ENCODE measurements at regions not wholly inside any gene's neighbourhood (a gene's known extent, or its start where the extent isn't known, plus 50 kb on each side); places are given as distances from the start of the nearest gene placed in this dataset.
"Not testable (repeated sequence)": the region's sequence is repeated elsewhere in the genome, so short reads cannot be mapped to it uniquely, and the experiment has no call there.

DNA sequence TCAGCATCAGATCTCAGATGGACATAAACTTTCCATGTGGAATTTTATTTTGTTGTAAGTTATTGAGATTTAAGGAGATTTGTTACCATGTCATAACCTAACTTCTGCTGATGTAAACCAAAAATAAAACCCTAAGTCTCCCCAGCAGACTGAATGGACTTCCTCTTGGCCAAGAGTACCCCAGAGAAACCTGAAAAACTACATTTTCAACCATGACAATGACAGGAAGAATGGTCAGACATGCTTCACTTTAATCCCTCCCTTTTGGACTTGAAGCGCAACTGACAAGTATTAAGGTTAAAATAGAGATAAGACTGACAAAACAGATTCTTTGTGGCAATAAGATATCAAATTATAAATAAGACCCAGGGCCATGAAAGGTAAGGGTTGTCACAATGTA lies 579.7 kb upstream of the RAG2 start:
- no peak for DNase-seq (ENCODE audit: low read depth in 3 of 3)

DNA sequence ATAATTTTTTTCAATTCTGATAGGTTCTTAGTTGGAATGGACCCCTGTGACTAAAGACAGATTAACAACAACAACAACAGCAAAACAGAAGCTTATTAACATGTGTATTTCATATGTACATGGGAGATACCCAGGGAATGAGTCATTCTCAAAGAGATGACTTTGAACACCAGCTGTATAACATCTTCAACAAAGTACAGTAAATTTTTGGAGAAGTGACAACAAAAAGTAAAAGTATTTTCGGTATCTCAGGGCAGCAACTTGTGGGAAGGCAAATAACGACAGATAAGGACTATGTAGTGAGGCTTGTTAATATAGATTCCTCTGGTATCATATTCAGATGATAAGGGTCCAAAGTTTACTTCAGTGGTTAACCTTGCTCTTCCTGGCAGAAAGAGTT lies 573.4 kb upstream of the RAG2 start:
- DNase-seq (ENCODE audit: low read depth in 3 of 3): no peak

DNA sequence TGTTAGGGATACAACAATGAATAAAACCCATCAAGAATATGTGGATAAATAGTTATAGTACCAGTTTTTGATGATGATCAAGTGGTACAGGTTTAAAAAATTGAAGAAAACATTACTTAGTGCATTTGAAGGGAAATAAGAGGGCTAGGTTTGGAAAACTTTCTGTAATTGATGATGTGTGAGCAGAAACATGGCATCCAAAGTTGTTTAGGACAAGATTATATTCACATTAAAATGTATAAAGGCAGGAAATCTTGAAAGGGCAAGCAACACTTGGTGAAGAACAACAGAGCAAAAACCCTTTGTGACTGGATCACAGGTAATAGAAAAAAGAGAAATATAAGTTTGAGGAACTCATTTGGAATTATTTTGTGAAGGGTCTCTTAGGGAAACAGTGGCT lies 572.3 kb upstream of the RAG2 start:
- no peak for DNase-seq (ENCODE audit: low read depth in 3 of 3)

DNA sequence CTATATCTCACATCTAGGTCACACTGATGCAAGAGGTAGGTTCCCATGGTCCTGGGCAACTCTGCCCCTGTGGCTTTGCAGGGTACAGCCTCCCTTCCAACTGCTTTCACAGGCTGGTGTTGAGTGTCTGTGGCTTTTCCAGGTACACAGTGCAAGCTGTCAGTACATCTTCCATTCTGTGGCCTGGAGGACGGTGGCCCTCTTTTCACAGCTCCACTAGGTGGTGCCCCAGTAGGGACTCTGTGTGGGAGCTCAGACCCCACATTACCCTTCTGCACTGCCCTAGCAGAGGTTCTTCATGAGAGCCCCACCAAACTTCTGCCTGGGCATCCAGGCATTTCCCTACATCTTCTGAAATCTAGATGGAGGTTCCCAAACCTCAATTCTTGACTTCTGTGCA lies 547.4 kb upstream of the RAG2 start:
- DNase-seq (ENCODE audit: low read depth in 3 of 3): not testable (repeated sequence)

DNA sequence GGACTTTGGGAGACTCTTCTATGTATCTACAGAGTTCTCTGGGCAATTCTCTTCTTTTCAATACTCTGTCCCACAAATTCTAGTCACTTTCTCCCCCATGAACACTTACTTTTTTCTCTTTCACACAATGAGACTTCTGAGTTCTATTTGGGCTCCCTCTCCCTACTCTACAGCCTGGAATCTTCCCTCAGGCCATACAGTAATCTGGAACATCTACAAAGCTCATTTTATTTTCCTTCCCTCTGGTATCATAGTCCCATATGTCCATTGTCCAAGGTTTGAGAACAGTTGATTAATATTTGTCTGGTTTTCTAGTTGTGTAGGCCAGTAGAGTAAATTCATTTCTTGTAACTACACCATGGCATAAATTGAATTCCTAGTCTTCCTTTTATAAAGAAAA lies 544.6 kb upstream of the RAG2 start:
- DNase-seq (ENCODE audit: low read depth in 3 of 3): no peak

DNA sequence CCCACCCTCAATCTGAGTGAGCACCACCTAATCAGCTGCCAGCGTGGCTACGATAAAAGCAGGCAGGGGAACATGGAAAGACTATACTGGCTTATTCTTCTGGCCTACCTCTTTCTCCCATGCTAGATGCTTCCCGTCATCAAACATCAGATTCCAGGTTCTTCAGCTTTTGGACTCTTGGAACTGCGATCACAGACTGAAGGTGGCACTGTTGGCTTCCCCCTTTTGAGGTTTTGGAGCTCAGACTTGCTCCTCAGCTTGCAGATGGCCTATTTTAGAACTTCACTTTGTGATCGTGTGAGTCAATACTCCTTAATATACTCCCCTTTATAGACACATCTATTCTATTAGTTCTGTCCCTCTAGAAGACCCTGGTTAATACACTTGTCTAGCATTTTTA lies 543.7 kb upstream of the RAG2 start:
- no peak for DNase-seq (ENCODE audit: low read depth in 3 of 3)

DNA sequence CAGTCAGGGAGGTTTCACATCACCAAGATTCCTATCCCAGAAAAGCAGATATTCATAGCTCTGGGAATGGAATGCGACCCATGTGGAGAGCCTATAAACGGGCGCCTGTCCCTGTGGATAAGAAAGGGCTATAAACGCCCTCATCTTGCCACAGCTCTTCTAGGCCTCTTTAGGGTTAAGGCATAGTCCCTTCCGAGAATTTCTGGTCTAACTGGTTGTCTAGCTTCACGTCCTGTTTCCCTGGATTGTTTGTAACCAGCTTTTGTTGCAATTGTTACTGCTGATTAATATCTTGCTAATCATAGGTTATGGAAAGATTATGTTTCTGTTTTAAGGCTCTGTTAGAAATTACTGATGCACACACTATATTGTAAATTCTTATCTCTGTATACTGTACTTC lies 537.6 kb upstream of the RAG2 start:
- not testable (repeated sequence) for DNase-seq (ENCODE audit: low read depth in 3 of 3)

DNA sequence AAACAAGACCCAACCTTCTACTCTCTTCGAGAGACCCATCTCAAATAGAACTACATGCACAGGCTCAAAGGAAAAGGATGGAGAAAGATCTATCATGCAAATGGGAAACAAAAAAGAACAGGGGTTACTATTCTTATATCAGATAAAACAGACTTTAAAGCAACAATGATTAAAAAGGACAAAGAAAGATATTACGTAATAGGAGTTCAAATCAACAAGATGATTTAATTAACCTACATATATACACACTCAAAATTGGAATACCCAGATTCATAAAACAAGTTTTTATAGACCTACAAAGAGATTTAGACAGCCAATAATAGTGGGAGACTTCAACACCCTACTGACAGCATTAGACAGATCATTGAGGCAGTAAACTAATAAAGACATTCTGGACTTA lies 536.6 kb upstream of the RAG2 start:
- DNase-seq (ENCODE audit: low read depth in 3 of 3): no peak

DNA sequence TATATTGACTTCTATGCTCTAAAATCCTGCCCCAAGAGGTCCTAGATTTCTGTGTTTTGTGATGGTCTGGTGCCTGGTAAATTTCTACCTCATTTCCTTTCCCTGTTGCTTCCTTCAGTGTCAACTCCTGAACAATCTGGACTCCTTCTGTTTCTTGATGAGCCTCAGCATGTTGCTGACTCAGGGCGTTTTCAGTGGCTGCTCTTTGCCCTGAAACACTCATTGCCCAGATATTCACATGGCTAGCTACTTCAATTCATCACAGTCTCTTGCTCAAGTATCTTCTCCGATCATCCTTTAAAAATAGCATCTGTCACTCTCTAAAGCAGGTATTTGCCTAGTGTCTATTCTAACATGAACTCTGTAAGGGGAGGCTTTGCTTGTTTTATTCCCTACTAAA lies 526.3 kb upstream of the RAG2 start:
- no peak for DNase-seq (ENCODE audit: low read depth in 3 of 3)

DNA sequence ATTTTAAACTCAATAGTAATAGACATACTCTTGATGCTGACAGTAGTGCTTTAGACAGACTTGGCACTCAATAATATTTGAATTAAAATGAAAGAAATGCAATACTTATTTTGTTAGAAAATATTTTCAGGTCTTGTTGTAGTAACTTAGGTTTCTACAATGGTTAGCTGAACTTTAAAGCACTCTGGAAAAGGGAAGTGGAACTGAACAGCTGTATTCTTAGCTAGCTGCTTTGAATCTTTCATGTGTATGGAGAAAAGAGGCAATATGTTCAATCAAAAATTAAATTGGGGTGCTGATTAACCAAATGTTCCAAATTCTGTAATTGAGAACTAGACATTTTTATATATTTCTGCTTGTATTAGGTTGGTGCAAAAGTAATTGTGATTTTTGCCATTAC lies 517.9 kb upstream of the RAG2 start:
- no peak for DNase-seq (ENCODE audit: low read depth in 3 of 3)

DNA sequence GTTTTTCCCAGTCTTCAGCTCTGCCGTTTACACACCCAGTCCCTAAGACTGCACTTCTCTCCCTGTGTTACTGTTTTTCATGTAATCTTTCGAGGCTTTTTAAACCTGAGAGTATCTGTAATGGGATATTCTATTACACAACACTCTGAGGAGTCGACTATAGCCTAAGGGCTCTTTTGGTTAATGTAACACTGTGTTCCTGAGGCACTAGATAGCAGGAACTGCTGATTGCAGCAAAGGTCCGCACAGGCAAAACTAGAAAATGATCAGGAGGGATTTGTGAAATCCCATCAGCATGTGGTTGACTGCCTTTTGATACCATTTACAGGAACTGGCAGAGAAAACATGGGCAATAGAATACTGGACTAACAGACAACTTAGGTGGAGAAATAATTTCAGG lies 512.3 kb upstream of the RAG2 start:
- DNase-seq (ENCODE audit: low read depth in 3 of 3): no peak

DNA sequence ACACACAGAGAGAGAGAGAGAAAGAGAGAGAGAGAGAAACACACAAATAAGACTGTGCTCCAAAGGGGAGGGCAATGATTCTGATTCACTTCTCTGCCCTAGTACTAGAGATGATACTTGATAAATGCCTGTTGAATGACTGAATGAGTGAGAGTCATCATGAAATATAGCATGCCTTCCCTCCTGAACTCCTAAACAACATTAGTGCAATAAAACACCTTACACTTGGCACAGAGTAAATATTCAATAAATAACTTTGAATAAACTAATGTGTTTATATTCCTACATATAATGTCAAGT lies 511.2 kb upstream of the RAG2 start:
- DNase-seq (ENCODE audit: low read depth in 3 of 3): no peak

DNA sequence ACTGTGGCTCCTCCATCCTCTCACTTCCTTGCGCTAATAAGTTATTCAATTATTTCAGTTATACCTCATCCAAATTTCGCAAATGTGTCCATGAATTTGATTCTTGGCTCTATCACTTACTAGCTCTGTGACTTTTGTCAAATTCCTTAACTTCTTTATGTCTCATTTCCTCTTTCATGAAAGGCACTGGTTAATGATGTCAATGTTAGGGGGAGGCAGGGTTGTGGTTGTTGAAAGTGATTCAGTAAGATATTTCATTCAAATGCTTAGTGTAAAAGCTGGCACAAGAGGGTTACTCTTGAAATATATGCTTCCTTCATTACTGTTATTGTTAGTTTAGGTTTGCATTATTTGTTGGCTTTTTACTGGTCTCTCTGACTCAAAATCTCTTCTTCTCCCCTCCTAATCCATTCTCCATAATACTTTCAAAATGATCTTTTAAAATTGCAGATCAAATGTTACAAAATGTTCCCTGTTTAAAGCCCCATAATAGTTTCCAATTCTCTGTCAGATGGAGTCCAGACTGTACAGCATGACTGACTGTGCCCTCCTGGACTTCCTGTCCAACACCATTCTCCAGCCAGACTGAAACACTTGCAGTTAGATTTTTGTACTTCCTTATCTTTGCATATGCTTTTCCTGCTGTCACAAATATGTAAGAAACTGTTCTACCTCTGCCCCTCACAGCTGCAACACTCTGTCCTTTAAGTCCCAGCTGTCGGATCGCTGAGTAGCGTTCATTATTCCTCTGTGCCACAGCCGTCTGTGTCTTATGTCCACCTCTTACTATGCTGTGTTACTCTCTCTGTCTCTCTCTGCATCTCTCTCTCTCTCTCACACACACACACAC lies 510.6 kb upstream of the RAG2 start:
- DNase-seq (ENCODE audit: low read depth in 3 of 3): no peak

DNA sequence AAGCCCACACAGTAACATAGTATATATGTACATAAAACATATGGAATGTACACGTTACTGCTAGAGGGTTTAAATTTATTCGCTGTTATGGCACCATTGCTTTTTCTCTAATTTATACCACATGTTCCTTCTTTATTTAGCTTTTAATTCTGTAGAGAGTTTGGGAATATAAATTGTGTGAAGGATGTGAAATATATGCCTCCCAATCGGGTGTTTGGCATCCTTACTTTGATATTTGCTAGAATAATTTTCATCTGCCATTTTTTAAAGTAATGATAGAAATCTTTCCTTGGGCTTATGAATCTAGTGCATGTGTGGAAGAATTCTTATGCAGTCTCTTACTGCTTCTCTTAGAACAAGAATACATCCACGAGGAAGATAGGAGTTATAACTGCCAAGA lies 509.8 kb upstream of the RAG2 start:
- no peak for DNase-seq (ENCODE audit: low read depth in 3 of 3)

DNA sequence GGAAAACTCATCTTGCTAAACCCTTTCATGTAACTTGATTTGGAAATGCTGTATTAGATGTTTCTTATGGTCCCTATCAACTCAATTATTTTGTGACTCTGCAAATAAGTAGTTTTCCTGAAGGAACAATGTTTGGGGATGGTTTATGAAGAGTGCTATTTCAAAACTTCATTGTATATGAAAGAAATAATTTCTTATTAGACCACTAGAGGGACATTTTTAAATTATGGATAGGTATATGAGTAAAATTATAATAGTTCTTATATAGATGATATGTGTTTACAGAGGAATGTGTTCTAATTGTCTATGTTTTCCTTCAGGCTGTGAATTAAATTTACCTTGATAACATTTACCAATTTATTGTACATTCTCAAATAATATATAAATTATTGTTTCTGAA lies 509.4 kb upstream of the RAG2 start:
- DNase-seq (ENCODE audit: low read depth in 3 of 3): no peak

DNA sequence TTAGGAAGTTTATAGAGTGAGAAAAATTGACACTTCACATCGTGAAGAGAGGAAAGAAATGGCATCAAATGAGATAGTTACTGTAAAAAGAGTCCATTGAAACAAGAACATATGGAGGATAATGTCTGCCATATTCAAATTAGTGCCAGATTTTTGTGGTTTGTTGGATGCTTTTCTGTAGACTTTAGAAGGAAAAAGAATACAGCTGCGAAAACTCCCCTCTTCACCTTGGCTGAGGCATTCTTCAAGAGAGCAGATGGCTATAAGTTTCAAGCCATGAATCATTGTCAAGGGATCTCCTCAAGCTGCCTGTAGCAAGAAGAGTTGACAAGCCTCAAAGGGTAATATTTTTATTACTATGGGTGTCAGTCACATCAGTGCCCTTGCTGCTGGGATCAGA lies 507.4 kb upstream of the RAG2 start:
- DNase-seq (ENCODE audit: low read depth in 3 of 3): no peak

DNA sequence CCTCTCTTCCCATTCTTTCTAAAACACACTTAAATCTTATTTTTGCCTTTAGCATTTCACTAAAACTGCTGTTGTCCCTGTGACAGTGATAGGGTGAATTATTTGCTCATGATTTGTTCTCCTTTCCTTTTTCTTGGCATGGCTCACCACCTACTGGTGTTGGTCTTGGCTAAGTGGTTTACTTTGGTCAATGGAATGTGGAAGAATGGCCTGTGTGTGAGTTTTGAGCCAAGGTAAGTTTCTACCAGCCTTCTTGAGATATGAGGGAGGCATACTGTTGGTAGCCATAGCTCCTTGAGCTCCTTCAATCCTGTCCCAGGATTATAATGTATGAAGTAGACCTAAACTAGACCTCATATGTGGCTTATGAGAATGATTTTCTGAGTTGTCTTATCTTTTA lies 506.3 kb upstream of the RAG2 start:
- DNase-seq (ENCODE audit: low read depth in 3 of 3): no peak

DNA sequence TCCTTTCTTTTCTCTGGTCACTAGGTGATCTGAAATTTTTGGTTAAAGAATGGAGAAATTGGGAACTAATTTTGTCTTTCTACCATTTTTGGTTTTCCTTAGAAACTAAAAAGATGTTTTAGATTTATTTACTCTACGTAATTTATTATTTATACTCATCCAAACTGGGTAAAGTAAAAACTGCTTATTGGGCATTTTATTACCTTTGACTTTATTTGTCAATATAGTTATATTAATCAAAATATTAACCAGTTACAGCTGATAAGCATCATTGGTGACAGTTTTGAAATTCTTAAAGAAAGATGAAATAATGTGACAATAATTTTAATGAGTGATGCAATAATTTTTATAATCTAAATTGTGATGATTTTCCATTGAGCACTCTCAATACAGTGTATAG lies 502.0 kb upstream of the RAG2 start:
- DNase-seq (ENCODE audit: low read depth in 3 of 3): no peak

DNA sequence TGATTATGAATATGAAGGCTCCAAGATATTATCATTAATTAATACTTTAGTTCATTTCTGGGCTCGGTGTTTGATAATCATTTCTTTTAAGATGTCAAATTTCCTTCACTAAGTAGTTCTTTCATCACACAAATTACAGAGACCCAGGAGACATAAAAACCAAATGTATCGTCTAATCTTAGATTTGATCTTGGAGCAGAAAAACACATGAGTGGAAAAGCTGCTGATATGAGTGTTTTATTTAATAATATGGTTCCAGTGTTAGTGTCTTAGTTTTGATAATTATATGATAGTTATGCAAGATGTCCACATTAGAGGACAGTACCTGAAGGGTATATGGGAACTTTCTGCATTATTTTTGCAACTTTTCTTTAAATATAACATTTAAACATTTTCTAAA lies 494.5 kb upstream of the RAG2 start:
- no peak for DNase-seq (ENCODE audit: low read depth in 3 of 3)

DNA sequence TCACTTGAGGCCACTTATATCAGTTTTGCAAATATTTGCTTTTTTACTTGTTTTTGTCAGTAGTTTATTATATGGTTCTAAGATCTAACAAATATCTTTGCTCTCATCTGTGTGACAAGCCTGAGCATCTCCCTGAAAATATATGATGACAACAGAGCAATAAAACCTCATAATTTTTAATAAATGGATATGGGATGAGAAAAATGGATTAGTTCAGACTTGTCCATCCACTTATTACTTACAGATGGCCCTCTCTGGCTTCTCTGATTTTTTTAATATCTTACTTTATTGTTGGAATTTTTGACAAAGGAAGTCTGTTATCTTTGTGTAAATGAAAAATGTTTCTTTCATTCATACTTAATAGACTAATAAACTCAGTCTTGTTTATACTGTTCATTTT lies 491.4 kb upstream of the RAG2 start:
- no peak for DNase-seq (ENCODE audit: low read depth in 3 of 3)

DNA sequence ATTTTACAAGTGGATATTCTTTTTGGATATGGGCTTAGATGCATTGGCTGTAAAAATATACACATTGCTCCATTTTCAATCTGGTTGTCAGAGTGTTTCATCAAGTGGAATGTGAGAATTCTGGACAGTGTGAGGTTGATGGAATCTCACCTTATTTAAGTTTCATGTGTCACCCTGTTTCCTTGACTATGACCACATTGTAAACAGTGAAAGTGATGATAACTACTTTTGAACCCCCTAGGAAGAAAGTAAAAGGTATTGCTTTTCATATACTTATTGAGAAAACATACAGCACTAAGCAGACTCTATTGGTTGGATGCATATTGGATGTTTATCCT lies 490.5 kb upstream of the RAG2 start:
- DNase-seq (ENCODE audit: low read depth in 3 of 3): no peak

DNA sequence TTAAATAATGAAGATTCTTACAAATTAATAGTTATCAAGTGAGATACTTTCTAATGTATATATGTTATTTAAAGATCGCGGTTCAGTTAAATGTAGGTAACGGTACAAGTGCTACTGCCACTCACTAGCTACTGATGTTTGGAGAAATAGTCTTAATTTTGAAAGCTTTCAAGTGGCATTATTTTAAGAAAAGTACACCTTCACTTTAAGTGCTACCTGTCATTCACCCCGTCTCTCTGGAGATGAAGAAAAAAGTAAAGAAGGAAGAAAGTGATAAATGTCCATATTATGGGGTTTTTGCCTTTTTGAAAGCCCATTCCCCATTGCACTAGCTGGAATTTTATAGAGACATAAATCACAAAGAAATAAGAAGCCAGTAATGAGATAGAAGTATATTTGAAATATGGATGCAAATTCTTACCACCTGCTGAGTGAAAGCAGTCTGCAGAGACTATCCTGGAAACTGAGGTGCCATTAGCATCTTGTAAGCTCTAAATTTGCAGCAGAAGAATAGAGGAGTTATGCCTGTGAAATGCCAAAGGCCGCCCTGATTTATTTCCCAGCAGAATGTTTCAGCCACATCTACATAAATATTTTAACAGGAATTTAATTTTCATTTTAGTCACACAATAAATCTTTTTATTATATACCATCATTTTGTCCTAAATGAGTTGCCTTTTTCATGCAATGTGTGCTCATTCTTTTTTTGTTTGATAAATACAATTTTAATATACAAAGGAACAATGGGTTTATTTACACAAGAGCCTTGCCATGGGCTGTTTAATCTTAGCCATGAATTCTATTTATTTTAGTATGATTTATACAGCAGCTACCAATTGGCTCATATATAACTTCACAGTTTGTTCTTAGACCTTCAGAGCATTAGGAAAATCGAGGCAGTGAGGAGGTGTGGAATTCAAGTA lies 489.9 kb upstream of the RAG2 start:
- DNase-seq (ENCODE audit: low read depth in 3 of 3): no peak

DNA sequence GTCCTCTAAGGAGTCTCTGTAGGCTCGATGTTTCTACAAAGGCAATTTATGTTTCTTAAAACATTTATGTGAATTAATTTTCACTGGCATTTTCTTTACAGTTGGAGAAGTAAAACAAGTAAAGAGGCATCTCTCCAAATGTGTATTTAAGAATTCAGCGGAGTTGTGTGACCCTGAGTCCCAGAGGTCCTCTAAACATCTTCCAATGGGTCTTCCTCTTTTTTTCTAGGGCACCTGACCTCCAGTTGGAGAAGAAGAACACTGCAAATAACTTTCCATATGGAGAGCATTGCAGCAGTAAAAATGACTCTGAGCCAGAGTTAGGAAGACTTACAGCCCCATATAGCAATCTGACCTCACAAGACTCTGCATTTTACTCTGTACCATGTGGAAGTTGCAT lies 480.5 kb upstream of the RAG2 start:
- DNase-seq (ENCODE audit: low read depth in 3 of 3): no peak

DNA sequence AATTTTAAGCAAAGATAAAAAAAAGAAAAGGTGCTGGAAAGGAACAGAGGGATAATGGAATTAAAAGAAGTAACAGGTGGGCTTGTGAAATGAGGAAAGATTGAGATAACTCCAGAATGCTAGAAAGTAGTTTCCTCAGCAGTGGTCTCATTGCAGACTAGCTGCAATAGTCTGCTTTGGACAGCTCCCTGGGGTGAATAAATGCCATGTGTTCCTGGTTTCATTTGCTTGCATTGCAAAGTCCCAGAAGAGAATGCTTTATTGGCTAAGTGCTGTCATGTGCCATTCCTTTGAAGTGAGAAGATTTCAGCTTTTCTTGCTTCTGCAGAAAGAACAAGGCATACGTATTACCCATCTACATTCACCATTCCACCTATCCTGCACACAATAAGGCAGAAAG lies 478.8 kb upstream of the RAG2 start:
- no peak for DNase-seq (ENCODE audit: low read depth in 3 of 3)
